Fibroblast of skin of right biceps (primary cell): ENCODE measurements at regions not wholly inside any gene's neighbourhood (a gene's known extent, or its start where the extent isn't known, plus 50 kb on each side); places are given as distances from the start of the nearest gene placed in this dataset.
"Not testable (repeated sequence)": the region's sequence is repeated elsewhere in the genome, so short reads cannot be mapped to it uniquely, and the experiment has no call there.

Experiments
- DNase-seq: peaks from one replicate; pipeline ENCODE4 v3.0.0-alpha.2; 2013

DNA sequence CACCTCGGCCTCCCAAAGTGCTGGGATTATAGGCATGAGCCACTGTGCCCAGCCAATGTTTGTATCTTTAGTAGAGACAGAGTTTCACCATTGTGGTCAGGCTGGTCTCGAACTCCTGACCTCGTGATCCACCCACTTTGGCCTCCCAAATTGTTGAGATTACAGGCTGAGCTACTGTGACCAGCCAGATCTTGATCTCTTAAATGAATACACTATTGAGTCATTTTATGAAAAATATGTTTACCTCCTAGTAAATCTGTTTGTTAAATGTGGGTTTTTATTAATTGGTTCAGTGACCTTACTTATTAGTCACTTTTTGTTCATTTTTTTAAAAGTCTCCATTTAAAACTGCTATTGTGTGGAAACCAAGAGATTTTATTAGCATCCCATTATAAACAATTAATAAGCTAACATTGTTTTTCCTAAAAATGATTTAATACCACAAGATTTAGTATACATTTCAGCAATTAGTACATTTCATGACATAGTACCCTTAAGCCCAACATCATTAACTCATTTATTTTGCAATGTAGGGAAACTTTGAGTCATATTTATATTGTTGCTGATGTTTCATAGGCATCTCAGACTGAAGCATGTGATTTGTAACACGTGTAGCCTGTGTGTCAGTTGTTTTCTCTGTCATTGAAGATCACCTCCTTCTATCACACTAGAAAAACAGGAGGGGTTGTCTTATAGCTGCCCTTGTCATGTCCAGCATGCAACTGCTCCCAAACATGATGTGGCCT lies 261.2 kb downstream of the TAF11L14 start:
- peak; percentile 11 for DNase-seq

DNA sequence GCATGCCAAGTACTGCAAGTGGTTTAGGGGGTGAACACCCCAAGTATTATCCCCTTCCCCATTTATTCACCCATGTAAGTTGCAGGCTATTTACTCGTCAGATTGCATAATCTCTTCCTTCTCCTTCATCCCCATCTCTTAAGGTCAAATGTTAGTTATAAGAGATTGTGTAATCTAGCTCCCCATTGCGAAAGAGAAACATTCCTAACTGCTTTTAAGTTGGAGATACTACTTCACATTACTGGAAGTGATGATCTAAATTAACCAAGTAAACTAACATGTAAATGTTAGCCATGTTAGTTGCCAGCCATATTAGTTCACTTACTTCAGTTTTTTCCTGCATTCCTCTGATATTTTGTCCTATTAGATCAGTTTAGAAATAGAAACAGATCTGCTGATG lies 262.3 kb downstream of the TAF11L14 start:
- peak; percentile 49 for DNase-seq

DNA sequence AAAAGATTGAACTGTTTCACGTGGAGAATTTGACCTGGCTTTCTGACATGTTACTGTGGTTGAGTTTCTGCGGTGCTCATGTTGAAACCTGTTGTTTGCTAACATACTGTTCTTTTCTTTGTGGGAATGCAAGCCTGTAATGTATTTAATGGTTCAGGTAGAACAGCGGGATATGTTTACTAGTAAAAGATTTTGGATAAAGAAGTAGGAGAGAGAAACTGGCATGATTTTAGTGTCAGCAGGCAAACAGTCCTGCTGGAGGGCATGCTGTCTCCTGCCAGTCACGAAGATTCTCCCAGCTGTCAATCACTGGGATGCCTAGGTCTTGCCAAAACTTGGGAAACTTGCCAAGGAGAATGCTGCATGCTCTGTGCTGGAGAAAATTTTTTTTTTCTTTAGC lies 263.5 kb downstream of the TAF11L14 start:
- no peak for DNase-seq

DNA sequence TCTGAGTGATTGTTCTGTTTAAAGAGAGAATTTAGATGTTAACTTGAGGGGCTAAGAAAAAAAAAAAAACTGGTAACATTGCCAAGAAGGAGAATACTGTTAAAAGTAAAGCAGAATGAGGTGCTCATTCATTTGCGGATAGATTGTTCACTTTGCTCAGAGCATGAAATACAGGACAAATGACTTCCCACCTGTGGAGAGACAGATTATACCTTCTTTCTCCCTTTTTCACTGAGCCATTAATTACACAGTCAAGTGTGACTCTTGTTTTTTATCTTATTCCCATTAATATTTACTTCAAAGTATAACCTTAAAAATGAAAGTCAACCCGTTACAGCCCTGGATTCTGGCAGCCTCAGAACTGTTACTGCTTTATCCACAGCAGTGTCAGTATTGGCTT lies 264.5 kb downstream of the TAF11L14 start:
- no peak for DNase-seq

DNA sequence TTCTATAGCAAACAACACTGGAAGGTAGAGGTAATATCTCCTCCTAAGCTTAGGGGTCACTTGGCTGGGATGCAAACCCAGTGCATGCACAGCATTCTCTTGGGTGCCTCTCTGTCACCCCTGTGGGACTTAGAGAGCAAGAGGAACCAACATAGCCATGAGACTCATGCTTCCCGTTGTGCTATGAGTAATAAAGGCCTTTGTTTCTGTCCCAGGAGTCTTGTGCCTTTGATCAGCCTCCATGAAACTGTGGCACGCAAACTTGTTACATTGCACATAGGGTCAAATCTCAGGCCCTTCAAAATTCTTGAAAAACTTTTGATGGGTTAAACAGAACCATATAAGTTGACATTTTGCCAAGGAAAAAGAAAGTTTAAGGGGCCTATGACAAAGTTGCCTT lies 272.8 kb downstream of the TAF11L14 start:
- DNase-seq: peak; percentile 12

DNA sequence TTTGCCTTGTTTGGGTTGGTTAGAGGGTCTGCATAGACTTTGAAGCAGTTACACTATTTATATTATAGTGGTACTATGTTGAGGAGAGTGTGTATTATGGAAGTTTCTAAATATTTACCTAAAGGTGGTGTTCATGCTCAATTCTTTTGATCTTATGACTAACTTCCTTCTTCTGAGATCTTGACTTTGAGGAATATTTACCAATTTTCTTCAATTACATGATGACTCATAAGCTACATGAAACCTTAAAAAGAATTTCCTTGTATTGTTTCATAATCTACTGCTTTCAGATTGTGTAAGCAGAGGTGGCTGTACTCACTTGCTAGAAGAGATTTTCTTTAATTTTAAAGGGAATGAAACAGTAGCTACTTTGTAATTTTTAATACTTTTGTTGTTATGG lies 276.1 kb downstream of the TAF11L14 start:
- peak; percentile 14 for DNase-seq

DNA sequence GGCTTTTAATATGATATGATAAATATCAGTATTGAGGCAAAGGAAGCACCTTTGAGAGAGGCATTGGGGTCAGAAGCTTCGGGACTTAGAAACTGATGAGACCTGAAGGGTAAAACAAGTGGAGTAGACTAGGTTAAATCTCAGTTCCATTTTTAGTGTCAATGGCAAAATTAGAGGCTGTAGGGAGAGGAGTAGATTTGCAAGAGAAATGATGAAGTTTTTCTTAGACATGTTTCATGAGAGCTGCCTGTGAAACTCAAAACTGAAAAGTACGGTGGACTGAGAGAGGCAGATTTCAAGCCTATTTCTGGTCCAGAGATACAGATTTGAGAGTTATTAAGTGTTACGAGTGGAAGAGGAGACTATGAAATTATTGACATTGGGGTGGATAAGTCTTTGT lies 278.5 kb downstream of the TAF11L14 start:
- no peak for DNase-seq

DNA sequence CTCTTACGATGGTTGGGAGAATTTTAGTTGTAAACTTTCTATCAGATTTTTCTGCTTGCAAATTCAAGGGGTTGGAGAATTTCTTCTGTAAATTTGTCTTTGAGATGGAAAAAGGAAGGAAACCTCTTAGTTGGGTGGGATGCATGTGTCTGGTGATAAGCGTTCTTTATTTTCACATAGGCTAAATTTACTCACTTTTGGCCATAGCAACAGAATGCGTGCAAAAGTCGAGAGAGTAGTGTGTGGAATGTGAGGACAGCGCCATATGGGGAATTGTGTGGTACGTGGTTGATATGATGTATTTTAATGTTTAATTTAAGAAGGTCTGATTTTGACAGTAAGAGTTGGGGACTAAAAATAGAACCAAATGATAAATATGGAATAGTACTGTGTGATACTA lies 282.2 kb downstream of the TAF11L14 start:
- DNase-seq: no peak

DNA sequence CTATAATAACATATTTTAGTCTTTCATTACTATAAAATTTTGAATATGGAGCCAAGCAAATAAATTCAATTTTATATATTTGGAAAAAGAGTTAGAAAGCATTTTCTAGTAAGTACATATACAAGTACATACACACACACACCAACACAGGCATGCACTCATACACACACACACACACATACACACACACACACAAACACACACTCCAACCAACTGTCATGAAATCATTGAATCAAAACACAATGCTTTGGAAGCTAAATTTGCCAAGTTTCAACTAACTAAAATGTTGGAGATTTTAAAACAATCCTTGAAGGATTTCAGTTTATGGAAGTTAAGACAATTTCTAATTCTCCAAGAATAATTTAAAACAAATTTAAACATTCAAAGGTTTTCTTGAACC lies 283.2 kb downstream of the TAF11L14 start:
- no peak for DNase-seq

DNA sequence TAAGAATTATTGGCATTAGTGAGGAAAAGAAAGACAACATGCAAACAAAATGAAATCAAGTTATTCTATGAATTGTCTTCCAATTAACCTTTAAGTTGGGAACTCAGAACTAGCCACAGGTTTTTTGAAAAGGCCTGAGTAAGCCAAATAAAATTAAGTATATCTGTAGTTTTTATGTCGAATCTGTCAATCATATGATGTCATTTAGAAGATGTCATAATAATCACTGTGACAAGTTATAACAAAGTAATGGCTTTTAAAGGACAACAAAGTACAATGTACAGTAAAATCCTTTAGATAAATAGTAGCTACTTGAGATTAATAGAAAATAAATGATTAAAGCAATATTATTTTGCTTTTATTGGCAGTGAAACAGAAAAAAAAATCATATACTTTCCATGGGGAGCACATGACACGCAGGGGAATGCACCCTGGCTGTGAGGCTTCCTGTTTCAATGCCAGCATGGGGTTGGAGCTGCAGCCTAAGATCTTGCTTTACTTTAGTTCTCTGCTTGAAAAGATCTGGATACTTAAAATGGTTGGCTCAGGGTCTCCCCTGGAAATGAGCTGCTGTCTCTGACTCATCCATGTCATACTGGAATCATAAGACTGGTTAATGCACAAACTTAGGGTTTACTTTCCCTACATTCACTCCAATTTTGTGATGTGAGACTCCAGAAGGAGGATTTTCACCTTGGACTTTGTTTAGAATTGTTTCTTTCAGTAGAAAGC lies 284.3 kb downstream of the TAF11L14 start:
- DNase-seq: no peak

DNA sequence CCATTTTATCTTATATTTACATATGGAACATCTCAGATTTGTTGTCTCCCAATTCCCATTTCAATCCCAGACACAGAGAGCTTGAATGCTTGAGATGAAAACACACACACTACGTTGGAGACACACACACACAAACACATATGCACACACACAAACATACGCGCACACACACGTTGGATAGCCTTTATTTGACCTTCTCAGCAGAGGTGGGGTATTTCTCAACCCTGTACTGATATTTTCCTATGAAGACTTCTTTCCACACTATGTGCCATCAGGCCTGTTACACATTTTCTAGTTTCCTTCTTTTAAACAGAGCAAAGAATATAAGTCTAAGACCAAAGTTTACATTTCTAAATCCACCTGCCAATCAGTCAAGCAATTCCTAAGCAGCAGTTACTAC lies 291.0 kb downstream of the TAF11L14 start:
- DNase-seq: no peak

DNA sequence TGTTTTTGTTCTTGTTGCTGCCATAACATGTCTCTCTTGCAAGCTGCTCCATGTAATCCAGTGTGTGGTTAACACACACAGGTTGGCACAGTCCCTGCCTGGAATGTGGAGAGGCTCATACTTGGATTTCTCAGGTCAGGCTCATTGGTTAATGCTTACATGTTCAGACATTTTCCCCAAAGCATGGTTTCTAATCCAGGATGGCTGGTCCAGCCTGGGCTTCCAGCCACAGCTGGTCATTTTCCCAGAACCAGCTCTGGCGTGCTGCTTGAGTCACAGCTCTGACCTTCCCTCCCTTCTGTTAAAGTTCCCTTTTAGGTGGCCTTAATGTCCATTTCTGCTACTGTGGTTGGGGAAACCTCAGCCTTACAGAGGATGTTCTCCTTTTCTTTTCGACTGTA lies 294.3 kb downstream of the TAF11L14 start:
- peak; percentile 5 for DNase-seq

DNA sequence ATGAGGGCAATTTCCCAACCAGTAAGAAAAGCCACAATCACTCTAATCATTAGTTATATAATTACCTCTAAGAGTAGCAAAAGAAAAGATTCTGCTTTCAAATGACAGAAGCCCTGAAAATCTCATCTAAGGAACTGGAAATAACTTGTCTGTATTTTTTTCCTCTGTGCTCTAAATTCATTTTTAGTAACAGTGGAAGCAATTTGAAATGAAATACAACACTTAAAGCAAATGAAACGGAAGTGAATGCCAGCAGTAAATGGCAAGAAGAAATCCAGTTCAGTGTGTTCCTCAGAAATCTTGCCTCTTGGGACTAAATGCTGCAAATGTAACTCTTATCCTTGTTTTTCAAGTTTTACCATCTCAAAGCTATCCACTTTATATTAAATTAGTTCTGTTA lies 294.9 kb downstream of the TAF11L14 start:
- DNase-seq: no peak

DNA sequence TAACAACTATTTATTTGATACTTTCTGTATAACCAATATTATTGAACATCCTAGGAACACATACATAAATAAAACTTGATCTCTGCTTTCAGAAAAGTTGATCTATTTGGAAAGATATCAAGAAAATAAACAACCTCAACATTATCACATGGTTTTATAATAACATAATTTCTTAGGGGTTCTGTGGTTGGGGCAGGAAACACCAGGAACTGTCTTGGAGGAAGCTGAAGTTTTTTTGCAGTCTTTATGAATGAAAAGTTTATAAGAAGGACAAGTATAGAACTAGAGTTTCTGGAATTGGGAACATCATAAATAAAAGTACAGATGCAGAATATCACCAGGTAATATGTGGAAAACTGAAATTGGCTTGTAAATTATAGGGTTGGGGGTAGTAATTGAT lies 296.1 kb downstream of the TAF11L14 start:
- DNase-seq: no peak

DNA sequence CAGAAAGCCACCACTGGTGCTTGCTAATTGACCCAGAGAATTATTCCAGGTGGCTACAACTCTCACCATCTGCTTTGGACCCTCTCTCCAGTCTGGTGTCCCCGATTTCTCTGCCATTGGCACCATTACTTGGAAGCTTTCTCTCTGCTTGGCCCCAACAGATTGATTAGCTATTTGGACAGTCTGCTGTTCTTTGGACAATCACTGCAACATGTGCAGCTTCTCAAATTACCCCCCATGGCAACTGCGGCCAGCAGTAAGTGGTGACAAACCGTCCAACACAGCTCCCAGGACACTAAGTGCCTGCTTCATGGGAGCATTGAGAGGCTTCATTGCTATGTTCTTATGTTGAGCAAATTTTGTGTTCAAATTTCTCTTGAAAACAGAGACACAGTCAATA lies 309.8 kb downstream of the TAF11L14 start:
- DNase-seq: no peak

DNA sequence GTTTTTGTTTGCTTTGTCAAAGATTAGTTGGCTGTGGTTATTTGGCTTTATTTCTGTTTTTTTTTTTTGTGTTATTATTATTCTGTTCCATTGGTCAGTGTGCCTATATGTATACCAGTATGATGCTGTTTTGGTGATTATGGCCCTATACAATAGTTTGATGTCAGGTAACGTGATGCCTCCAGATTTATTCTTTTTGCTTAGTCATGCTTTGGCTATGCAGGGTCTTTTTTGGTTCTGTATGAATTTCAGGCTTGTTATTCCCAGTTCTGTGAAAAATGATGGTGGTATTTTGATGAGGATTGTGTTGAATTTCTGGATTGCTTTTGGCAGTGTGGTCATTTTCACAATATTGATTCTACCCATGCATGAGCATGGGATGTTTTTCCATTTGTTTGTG lies 312.8 kb downstream of the TAF11L14 start:
- no peak for DNase-seq

DNA sequence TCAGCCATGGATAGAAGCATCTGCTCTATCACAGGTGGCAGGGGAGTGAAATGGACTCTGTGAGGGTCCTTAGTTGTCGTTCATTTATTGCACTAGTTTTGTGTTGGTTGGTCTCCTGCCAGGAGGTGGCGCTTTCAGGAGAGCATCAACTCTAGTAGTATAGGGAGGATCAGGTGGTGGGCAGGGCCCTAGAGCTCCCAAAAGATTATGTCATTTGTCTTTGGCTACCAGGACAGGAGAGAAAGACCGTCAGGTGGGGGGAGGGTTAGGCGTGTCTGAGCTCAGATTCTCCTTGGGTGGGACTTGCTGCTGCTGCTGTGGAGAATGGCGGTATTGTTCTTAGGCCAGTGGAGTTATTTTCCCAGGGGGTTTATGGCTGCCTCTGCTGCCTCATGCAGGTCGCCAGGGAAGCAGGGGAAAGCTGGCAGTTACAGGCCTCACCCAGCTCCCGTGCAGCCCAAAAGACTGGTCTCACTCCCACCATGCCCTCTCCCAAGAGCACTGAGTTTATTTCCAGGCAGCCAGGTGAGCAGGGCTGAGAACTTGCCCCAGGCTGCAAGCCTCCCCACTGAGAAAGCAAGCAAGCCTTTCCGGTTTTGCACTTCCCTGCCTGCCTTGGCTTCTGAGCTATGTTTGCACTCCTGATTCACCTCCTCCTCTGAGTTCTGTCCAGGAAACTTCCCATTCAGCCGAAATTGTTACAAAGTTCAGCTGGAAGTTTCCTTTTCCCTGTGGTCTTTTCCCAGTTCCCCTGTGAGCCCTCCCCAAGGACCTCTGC lies 317.3 kb downstream of the TAF11L14 start:
- no peak for DNase-seq

DNA sequence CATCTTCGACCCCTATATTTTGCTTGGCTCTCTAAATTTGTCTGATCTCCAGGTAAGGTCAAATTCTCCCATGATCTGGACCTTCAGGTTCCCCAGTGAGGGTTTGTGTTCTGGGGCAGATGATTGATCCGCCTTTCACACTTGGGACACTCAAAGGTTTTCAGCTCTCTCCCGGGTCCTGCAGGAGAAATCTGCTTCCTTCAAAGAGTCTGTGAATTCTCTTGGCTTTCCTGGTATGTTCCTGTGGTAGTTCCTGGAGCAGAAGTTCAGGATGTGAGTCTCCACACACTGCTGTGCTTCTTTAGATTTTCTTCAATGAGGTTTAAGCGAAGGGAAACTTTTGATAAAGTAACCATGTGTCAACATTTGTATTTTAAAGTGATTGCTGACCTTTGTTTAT lies 318.0 kb downstream of the TAF11L14 start:
- no peak for DNase-seq

DNA sequence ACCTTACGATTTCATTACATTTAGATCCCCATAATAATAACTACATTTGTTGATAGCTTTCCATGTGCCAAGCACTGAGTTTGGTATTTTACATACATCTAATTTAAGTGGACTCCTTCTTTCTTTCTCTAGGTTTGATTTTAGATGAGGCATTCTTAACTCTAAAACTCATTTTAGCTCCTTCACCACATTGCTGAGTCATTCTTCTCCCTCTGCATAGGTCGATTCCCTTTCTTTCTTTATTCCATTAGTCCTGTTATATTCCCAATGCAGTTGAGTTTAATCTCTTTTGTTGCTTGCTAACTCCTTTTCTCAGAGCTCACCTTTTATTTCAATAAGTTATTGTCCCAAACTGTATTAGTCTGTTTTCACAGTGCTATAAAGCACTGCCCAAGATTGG lies 329.8 kb downstream of the TAF11L14 start:
- DNase-seq: no peak

DNA sequence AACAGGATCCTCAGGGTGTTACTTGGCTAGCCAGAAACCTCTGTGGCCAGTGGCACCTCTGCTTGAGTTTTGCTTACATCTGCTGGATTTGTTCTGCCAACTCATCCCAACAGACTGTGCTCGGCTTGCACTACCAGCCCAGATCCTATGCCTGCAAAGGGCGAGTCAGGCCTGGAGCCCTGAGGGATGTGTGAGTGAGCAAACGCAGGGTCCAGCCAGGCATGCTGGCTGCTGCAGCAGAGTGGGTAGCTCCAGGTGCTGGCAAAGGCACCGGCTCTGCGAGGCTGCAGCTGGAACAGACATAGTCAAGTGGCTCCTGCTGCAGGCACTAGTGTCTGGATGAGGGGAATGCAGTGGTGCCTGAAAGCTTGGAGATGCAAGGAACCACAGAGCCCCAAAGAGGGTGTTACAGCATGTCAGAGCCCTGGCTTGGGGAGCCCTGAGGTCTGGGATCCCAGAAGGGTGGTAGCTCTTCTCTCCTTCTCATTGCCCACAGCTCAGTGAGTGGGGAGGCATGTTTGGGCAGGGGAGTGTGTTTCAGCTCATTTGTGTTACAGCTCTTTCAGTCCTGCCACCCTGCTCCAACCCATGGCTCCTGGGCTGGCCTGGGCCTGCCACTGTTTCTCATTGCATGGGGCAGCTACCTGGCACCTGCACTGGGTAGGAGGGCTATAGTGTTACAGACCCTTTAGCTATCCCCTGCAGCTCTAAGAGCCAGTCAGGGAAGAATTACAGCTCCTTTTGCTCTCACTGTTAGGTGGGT lies 332.6 kb downstream of the TAF11L14 start:
- DNase-seq: no peak

DNA sequence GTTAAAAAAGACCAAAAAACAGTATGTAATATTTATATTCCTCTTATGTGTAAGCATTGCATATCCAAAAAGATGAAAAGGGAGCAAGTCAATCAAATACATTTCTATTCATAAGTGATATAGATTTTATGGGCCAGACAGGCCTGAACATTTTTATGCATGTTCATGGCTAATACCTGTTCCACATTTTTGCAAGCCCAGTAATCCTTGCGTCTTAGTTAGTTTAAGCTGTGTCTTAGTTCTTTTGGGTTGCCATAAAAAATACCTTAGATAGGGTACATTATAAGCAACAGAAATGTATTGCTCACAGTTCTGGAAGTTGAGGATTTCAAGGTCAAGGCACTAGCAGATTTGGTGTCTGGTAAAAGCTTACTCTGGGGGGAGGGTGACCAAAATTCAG lies 342.1 kb downstream of the TAF11L14 start:
- DNase-seq: no peak

DNA sequence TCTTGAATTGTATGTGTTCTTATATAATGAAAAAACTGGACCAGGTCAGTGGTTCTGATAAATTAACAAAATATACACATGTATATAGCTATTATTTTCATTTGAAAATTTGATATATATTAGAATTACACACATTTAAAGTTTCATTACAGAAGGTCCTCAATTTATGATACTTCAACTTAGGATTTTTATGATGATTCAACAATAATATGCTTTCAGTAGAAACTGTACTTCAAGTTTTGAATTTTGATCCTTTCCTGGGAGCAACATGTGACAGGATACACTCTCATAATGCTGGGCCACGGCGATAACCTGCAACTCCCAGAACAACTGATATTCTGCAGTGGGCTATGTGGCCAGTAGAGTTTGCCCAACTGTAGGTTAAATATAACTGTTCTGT lies 344.7 kb downstream of the TAF11L14 start:
- DNase-seq: no peak

DNA sequence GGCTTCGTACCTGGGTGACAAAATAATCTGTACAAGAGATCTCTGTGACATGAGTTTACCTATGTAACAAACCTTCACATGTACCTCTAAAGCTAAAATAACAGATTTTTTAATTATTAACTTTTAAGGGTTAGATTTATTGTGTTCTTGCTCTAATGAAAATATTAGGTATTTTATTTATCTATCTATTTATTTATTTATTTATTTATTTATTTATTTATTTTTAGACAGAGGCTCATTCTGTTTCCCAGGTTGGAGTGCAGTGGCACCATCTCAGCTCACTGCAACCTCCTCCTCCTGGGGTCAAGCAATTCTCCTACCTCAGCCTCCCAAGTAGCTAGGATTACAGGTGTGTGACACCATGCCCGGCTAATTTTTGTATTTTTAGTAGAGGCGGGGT lies 348.4 kb downstream of the TAF11L14 start:
- DNase-seq: not testable (repeated sequence)
